Skeletal muscle satellite cell (primary cell): ENCODE measurements at regions not wholly inside any gene's neighbourhood (a gene's known extent, or its start where the extent isn't known, plus 50 kb on each side); places are given as distances from the start of the nearest gene placed in this dataset.
A peak's percentile ranks its signal among the peaks of the same experiment; 100 is the strongest.

Experiments
- H3K27me3 ChIP-seq: 2 replicates; pipeline ENCODE4 v1.7.0; 2013; ENCODE audit warnings: low read length; ENCODE audit not compliant: control insufficient read depth, insufficient read depth
- H3K36me3 ChIP-seq: 2 replicates; pipeline ENCODE4 v1.7.0; 2013; ENCODE audit warnings: mild to moderate bottlenecking, control low read depth, low read length; ENCODE audit not compliant: insufficient read depth
- H3K4me1 ChIP-seq: 2 replicates; pipeline ENCODE4 v1.7.0; 2013; ENCODE audit warnings: low read length; ENCODE audit not compliant: control insufficient read depth, insufficient read depth
- H3K4me2 ChIP-seq: 2 replicates; pipeline ENCODE4 v1.7.0; 2013; ENCODE audit warnings: mild to moderate bottlenecking, low read length
- H3K4me3 ChIP-seq: 2 replicates; pipeline ENCODE4 v1.7.0; 2013; ENCODE audit warnings: low read length
- H3K9ac ChIP-seq: 2 replicates; pipeline ENCODE4 v1.7.0; 2013; ENCODE audit warnings: mild to moderate bottlenecking, low read depth, low read length, moderate library complexity
- H3K9me3 ChIP-seq: replicated peaks from 2 replicates; pipeline ENCODE4 v1.7.0; 2013; ENCODE audit warnings: mild to moderate bottlenecking, control low read depth, low read length

GRCh38 chr10:58451193-58451889 is 61.3 kb upstream of the BICC1 start:
- no peak overlapping the region for H3K4me2 ChIP-seq
- H3K36me3 ChIP-seq = no peaks in the 10 kb centered on the region
- no peaks in the 10 kb centered on the region for H3K4me1 ChIP-seq
- H3K4me3 ChIP-seq = no peak overlapping the region
- H3K9me3 ChIP-seq = no peaks in the 10 kb centered on the region
- no peak overlapping the region for H3K9ac ChIP-seq
- H3K27me3 ChIP-seq = no peaks in the 10 kb centered on the region

- Histone ChIP-seq H3K9ac (no peak overlapping the region), H3K9me3 (no peaks in the 10 kb centered on the region), H3K4me2 (no peak overlapping the region), H3K4me3 (no peak overlapping the region), H3K36me3 (no peaks in the 10 kb centered on the region), H3K4me1 (peaks cover 6% of the 10 kb centered on the region), H3K27me3 (no peaks in the 10 kb centered on the region)
These were observed 59.6 kb upstream of the BICC1 start for GRCh38 chr10:58453105-58453504.

- H3K9me3 ChIP-seq = no peaks in the 10 kb centered on the region
- peaks cover 14% of the 10 kb centered on the region for H3K4me1 ChIP-seq
- H3K27me3 ChIP-seq = no peaks in the 10 kb centered on the region
- H3K4me2 ChIP-seq = no peak overlapping the region
- H3K36me3 ChIP-seq = no peaks in the 10 kb centered on the region
- H3K9ac ChIP-seq = no peak overlapping the region
- no peak overlapping the region for H3K4me3 ChIP-seq
These were observed 56.5 kb upstream of the BICC1 start for GRCh38 chr10:58456179-58456578.

GRCh38 chr10:58457761-58458616 is 54.7 kb upstream of the BICC1 start:
- no peaks in the 10 kb centered on the region for H3K9me3 ChIP-seq
- H3K4me3 ChIP-seq = no peak overlapping the region
- H3K4me2 ChIP-seq = peak overlapping the region; percentile 18
- no peaks in the 10 kb centered on the region for H3K36me3 ChIP-seq
- peaks cover 14% of the 10 kb centered on the region for H3K4me1 ChIP-seq
- no peaks in the 10 kb centered on the region for H3K27me3 ChIP-seq
- H3K9ac ChIP-seq = no peak overlapping the region

- Histone ChIP-seq H3K9ac (no peak overlapping the region), H3K4me1 (peaks cover 14% of the 10 kb centered on the region)
These were observed 53.6 kb upstream of the BICC1 start for GRCh38 chr10:58459069-58459468.

GRCh38 chr10:58460157-58460556 is 52.5 kb upstream of the BICC1 start:
- H3K36me3 ChIP-seq = no peaks in the 10 kb centered on the region
- no peak overlapping the region for H3K4me3 ChIP-seq
- H3K4me1 ChIP-seq = peaks cover 14% of the 10 kb centered on the region
- H3K9ac ChIP-seq = no peak overlapping the region
- no peak overlapping the region for H3K4me2 ChIP-seq
- H3K9me3 ChIP-seq = no peaks in the 10 kb centered on the region
- no peaks in the 10 kb centered on the region for H3K27me3 ChIP-seq

More at GRCh38 chr10:58459069-58459468, 53.6 kb upstream of the BICC1 start:
- no peaks in the 10 kb centered on the region for H3K27me3 ChIP-seq
- H3K4me3 ChIP-seq = no peak overlapping the region
- no peak overlapping the region for H3K4me2 ChIP-seq
- no peaks in the 10 kb centered on the region for H3K36me3 ChIP-seq
- H3K9me3 ChIP-seq = no peaks in the 10 kb centered on the region

GRCh38 chr10:58462863-58463507 is 49.7 kb upstream of the BICC1 start:
- Histone ChIP-seq H3K9me3 (no peaks in the 10 kb centered on the region), H3K4me1 (peaks cover 9% of the 10 kb centered on the region), H3K4me3 (no peak overlapping the region), H3K4me2 (no peak overlapping the region), H3K36me3 (no peaks in the 10 kb centered on the region), H3K27me3 (no peaks in the 10 kb centered on the region), H3K9ac (no peak overlapping the region)
